CD4-positive, alpha-beta T cell treated with Interferon gamma for 1 hour (primary cell): ENCODE measurements at regions not wholly inside any gene's neighbourhood (a gene's known extent, or its start where the extent isn't known, plus 50 kb on each side); places are given as distances from the start of the nearest gene placed in this dataset.

Experiments used
- DNase-seq: peaks from one replicate; pipeline ENCODE4 v3.0.0-alpha.2; 2020

DNA sequence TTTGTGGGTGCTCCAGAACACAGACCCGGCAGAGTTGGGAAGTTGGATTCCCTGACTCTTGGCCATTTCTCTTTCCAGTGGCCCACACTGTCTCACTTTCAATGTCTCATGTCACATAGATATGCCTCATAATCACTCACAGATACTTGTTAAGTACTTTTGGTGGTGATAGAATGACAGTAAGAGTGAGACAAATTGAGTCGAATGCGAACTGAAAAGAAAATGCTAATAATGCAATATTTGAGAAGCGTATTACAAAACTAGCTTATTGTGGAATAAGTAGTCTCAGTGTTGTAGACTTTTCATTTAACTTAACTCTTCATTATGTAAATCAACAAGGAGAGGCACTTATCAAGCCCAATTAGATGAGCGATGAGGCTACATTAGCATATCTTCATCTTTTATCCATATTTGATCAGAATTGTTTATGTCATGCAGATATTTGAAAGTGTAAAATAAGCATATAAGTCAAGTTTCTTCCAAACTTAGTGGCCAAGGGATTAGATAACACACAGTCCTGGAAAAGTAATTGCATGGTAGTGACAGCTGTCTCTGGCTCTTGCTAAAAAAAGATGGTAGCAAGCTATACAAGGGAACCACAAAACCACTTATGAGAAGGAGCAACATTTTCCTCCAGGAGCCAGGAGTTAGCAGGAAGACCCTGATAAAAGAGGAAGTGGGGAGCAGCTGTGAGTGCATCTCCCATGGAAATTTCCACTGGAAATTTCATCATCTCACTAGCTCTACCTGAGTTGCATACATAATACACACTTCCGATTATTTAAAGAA is 243.6 kb downstream of the ARRDC4 start:
- DNase-seq, result no peak

DNA sequence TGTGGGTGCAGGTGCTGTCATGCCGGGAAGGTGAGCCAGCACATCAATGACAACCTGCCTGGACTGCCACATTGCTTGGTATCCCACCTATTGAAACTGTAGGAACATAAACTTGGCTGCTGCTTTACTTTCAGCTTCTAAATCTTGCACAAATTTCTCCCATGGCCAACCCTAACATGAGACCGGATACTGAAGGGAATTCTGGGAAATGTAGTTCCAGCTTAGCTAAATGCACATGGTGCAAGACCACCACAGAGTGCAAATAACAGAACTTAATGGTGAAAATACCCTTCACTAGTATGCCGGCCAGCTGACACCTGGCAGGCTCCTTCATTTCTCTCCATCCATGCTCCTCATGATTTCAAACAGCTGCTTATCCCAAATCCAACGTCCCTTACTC is 247.4 kb downstream of the ARRDC4 start:
- DNase-seq, result no peak

GRCh38 chr15:98213346-98213979 is 253.0 kb downstream of the ARRDC4 start:
- no peak for DNase-seq

- no peak for DNase-seq
Observed at GRCh38 chr15:98216166-98216565, 255.7 kb downstream of the ARRDC4 start.

DNA sequence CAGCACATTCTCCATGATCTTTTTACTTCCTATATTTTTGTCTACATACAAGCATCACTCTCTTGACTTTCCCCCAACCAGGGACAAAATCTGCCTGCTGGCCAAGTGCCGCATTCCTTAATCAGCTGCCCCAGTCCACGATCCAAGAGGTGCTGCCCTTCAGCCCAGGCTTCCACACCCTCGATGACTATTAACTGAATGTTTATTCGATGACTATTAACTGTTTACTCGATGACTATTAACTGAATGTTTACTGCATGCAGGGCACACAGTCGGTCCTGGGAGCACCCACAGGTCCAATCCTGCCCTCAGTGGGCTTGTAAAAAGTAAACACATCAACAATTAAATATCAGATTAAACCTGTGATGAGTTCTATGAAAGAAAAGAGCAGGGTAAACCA is 256.9 kb downstream of the ARRDC4 start:
- no peak for DNase-seq

DNA sequence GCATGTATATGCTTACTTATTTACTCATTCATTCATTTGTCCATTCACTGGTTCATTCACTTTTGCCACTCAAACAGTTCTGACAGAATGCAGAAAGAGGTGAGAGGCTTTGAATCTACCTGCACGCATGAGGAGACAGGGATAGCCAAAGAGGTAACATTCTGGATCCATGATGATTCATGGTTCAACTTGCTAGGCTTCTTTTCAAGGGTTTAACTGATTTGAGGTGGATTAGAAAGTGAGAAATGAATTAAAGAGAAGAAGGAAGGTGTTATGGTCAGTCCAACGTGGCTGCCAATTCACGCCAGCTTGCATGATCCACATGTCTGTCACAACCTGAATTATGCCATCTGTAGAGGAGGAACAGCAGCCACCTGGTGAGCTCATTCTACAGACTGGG is 260.6 kb downstream of the ARRDC4 start:
- no peak for DNase-seq

DNA sequence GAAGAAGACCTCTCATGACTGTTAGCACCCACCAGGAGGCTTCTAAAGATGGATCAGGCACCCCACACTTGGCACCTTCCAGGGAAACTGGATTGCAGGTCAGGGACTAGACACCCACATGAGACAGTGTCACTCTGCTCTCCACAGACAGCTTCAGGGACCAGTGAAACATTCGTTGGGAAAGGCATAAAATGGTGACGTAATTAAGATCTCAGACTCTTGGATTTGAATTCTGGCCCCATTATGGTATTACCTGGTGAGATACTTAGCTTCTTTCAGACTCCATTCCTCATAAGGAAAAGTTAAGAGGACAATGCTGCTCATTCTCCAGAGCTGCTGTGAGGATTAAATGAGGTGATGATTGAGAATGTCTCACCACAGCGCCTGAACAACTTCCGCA is 261.1 kb downstream of the ARRDC4 start:
- no peak for DNase-seq

- no peak for DNase-seq
Observed at GRCh38 chr15:98226149-98226548, 265.6 kb downstream of the ARRDC4 start.

GRCh38 chr15:98226578-98226977 is 266.1 kb downstream of the ARRDC4 start:
- no peak for DNase-seq

DNA sequence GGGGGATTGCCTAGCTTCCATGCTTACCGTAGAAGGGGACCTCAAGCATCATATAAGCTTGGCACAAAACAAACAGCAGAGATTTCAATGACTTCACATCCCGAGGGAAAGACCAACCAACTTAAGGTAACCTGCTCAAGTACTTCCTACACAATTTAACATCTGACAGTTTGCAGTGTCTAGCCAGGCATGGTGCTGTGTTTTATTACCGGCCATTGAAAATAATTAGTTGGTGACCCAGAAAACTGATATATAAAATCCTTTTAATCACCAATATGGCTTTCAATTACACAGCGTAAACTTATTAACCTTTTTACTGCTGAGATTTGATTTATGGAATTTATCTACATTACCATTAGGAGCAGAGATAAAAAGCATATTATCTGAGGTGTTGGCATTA is 268.3 kb downstream of the ARRDC4 start:
- DNase-seq, result no peak

DNA sequence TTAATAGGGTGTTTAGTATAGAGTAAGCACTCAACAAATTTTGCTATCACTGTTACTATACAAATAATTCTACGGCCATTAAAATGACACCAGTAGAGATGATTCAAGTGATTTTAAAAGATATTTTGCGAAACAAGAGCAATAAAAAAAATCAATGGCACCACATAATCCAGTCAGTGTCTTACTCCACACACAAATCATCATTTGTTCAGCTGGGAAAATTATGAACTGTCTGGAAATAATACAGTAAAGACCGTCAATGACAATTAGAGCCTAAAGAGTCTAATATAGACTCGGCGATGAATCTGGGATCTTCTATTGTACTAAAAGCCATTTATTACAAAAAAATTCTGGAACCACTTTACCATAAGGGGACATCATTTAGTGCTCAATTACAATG is 270.5 kb downstream of the ARRDC4 start:
- DNase-seq, result no peak

- DNase-seq, result no peak
Observed at GRCh38 chr15:98231696-98232440, 271.4 kb downstream of the ARRDC4 start.

- DNase-seq, result no peak
Observed at GRCh38 chr15:98232761-98233160, 272.3 kb downstream of the ARRDC4 start.

GRCh38 chr15:98233873-98234272 is 273.4 kb downstream of the ARRDC4 start:
- DNase-seq, result no peak

- DNase-seq, result no peak
Observed at GRCh38 chr15:98240303-98240702, 279.8 kb downstream of the ARRDC4 start.

DNA sequence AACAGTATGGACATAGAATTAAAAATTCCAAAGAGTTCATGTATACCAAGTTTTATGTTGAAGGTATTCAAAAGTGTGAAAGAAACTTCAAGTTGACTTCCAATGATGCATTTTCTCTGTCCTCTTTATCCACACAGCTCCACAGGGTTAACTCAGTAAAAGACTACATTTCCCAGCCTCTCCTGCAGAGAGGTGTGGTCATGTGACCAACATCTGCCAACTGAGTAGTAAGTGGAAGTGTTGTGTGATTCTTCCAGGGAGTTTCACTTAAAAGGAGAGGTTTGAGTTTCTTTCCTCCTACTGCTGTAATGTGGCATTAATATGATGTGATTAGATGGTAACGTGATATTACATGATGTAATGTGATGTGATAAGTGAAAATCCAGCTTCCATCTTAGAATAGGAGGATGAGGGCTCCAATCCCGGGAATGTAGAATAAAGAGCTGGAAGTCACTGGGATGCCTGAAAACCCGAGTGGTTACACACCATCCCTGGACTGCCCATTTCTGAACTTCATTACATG is 280.6 kb downstream of the ARRDC4 start:
- no peak for DNase-seq

DNA sequence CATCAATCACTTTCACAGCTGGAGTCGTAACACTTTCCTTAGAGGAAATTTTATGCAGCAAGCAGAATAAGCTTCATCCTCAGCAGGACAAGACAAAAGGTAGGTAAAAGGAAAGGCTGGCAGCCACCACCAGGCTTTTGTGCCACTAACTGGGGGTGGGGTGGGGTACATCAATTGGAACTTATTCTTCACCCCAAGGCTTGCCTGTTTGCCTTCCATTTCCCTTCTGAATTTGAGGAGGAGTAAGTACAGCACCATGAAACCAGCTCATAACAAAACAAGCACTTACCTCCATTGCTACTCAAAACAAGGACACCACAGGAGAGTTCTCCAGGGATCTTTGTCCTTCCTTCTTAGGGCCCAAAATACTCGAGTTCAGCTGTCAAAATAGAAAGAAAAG is 296.8 kb downstream of the ARRDC4 start:
- DNase-seq, result no peak

DNA sequence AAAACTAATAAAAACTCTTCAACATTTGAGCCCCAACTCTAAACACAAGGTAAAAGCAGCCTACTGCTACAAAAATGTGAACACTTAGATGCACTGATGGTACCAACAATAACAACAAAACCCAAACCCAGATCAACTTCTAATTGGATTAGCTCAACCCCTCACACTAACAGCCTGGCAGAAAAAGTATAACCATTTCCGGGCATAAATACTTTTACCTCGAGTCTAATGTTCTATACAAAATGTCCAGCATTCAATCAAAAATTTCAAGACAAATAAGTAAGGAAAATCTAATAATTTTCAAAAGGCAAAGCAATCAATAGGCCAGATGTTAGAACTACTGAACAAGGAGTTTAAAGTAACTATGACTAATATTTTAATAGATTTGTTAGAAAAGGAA is 303.3 kb downstream of the ARRDC4 start:
- no peak for DNase-seq

GRCh38 chr15:98266295-98266694 is 305.8 kb downstream of the ARRDC4 start:
- no peak for DNase-seq

DNA sequence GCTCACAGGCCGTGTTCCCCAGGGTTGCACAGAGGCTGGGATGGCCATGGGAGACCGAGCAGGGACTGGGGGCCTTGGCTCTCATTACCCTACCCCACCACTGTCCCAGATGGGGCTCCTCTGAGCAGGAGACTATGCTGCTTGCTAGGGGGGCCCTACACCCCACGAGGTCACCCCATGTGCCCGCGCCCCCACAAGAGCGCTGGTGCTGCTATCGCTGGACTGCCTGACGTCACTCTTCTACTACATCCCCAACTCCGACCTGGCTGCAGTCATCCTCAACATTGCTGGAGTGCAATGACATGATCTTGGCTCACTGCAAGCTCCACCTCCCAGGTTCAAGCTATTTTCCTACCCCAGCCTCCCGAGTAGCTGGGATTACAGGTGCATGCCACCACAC is 307.7 kb downstream of the ARRDC4 start:
- DNase-seq, result no peak

DNA sequence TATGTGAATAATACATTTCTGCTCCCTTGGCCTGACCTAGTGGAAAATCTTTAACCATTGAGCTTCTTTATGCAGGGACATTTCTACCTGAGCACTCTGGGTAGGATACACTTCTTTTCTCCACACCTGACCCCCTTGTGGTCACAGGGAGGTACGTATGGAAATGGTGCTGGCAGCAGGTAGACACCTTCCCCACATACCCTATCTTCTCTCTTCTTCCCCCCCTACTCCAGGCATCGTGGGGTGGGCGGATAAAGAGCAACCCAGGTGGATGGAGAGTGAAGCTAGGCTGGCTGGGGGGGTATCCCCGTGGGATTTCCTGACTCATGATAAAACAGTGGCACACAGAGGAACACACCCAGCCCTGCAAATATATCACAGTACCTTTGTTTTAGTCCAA is 312.1 kb downstream of the ARRDC4 start:
- no peak for DNase-seq

GRCh38 chr15:98276018-98276417 is 315.5 kb downstream of the ARRDC4 start:
- no peak for DNase-seq

DNA sequence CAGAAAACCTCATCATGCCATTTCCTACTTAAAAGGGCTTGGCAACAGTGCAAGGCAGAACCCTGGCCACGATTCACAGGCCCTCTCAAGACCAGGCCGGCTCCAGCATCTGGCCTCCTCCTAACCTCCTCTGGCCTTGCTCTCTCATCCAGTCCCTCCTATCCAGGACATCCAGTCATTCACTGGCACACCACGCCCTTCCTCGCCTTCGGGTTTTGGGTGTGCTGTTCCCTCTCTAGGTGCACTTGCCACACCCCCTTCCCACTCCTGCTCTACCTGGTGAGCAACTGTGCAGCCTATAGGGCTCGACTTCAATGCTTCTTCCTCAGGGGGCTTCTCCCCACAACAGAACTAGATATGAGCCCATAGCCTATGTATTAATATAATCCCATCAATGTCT is 317.1 kb downstream of the ARRDC4 start:
- DNase-seq, result no peak
